HepG2 (cell line): ENCODE measurements at regions not wholly inside any gene's neighbourhood (a gene's known extent, or its start where the extent isn't known, plus 50 kb on each side); places are given as distances from the start of the nearest gene placed in this dataset.

Experiments
- ATAC-seq: fragments of 200-7000 bp; cut with Tn5 transposase; 3 replicates; pipeline ENCODE4 v1.9.1; 2020; ENCODE audit warnings: mild to moderate bottlenecking, moderate library complexity
- BruUV-seq: library from RNA; stranded (reverse); fragments of 400-500 nt; replicated peaks from 2 replicates; lab custom pipeline; 2021; lab: Mats Ljungman, UMichigan
- CTCF ChIA-PET: fragments of 300-600 bp; formaldehyde crosslinking; extraction: SDS; loops from one replicate; lab custom pipeline; 2021; ENCODE audit warnings: low total read pairs, inconsistent platforms, low intra/inter-chr PET ratio; lab: Yijun Ruan, JAX
- POLR2A ChIA-PET: fragments of 350-600 bp; sonication (Branson Sonifier 250); formaldehyde crosslinking; loops from one replicate; lab custom pipeline; 2020; ENCODE audit warnings: antibody characterized with exemption, inconsistent platforms; lab: Yijun Ruan, JAX
- DNase-seq: peaks from one replicate; pipeline ENCODE4 v3.0.0-alpha.2; 2015; ENCODE audit warnings: low spot score
- FAIRE-seq: peaks from 3 replicates; lab custom pipeline; 2011; peaks lifted over from hg19 to GRCh38; lab: Jason Lieb, UNC
- H2AFZ ChIP-seq: one replicate; pipeline ENCODE4 v1.6.1; 2011; ENCODE audit warnings: low read length, inconsistent platforms
- H3K27ac ChIP-seq: fragments of 300-600 bp; 3 replicates; pipeline ENCODE4 v1.8.0; 2011; ENCODE audit warnings: mixed run types, mild to moderate bottlenecking, mixed read lengths, low read length, inconsistent platforms; ENCODE audit not compliant: insufficient read depth; ENCODE audit errors: extremely low read length
- H3K27me3 ChIP-seq, 2 experiments: fragments of 200-600 bp in 1 of 2; 2 replicates in 1 of 2; 3 replicates in 1 of 2; pipeline versions ENCODE4 v1.6.0 to v1.8.0; 2011; ENCODE audit warnings: low read length in 2 of 2, mild to moderate bottlenecking in 2 of 2, moderate library complexity in 2 of 2, inconsistent platforms in 1 of 2; ENCODE audit not compliant: insufficient read depth in 2 of 2, control insufficient read depth in 1 of 2
- H3K36me3 ChIP-seq, 2 experiments: fragments of 200-600 bp in 1 of 2; replicated peaks in 1 of 2; 2 replicates in 1 of 2; 3 replicates in 1 of 2; pipeline versions ENCODE4 v1.5.1 to v1.8.0; 2011; ENCODE audit warnings: low read length in 2 of 2, inconsistent platforms in 1 of 2; ENCODE audit not compliant: insufficient read depth in 2 of 2, control insufficient read depth in 1 of 2
- H3K4me1 ChIP-seq: 2 replicates; pipeline ENCODE4 v1.5.1; 2012; ENCODE audit warnings: low read length, inconsistent platforms; ENCODE audit not compliant: insufficient read depth
- H3K4me2 ChIP-seq: 2 replicates; pipeline ENCODE4 v1.6.0; 2011; ENCODE audit warnings: low read depth, low read length, inconsistent platforms
- H3K4me3 ChIP-seq, 3 experiments: fragments of 200-600 bp in 1 of 3; sonication (generic), shearing (Covaris generic) in 1 of 3; replicated peaks in 1 of 3; 2 replicates each; pipeline ENCODE4 v1.5.1; 2011 to 2016; ENCODE audit warnings: low read length in 3 of 3, inconsistent platforms in 2 of 3, low read depth in 2 of 3, mild to moderate bottlenecking in 2 of 3, control low read depth in 1 of 3, mixed read lengths in 1 of 3; ENCODE audit not compliant: insufficient read depth in 1 of 3
- H3K79me2 ChIP-seq: one replicate; pipeline ENCODE4 v1.6.1; 2011; ENCODE audit warnings: low read length, inconsistent platforms; ENCODE audit not compliant: insufficient read depth
- H3K9ac ChIP-seq: 2 replicates; pipeline ENCODE4 v1.6.0; 2011; ENCODE audit warnings: mild to moderate bottlenecking, low read depth, low read length, inconsistent platforms; ENCODE audit not compliant: insufficient read depth
- H3K9me3 ChIP-seq: 2 replicates; pipeline ENCODE4 v1.5.1; 2012; ENCODE audit warnings: mild to moderate bottlenecking, low read length
- H4K20me1 ChIP-seq: 2 replicates; pipeline ENCODE4 v1.6.0; 2011; ENCODE audit warnings: inconsistent platforms, mild to moderate bottlenecking, low read length, moderate library complexity; ENCODE audit not compliant: insufficient read depth
- EHMT2 ChIP-seq: fragments of 200-600 bp; sonication (generic); IDR thresholded peaks from 2 replicates; pipeline ENCODE4 v1.7.0; 2017; ENCODE audit warnings: antibody characterized with exemption, low read depth, low read length, borderline replicate concordance
- GATAD2A ChIP-seq: IDR thresholded peaks from 2 replicates; pipeline ENCODE4 v1.6.1; 2016
- KLF11 ChIP-seq: IDR thresholded peaks from 2 replicates; pipeline ENCODE4 v1.6.1; 2016; ENCODE audit warnings: missing compliant biosample characterization
- SOX5 ChIP-seq: IDR thresholded peaks from 2 replicates; pipeline ENCODE4 v1.6.1; 2016; ENCODE audit warnings: borderline replicate concordance
- THRA ChIP-seq: sonication (generic); formaldehyde crosslinking; IDR thresholded peaks from 2 replicates; pipeline ENCODE4 v1.4.0; 2020; ENCODE audit warnings: missing genetic modification reagents, borderline replicate concordance
- ZFP82 ChIP-seq: sonication (generic); formaldehyde crosslinking; IDR thresholded peaks from 2 replicates; pipeline ENCODE4 v1.5.1; 2020; ENCODE audit warnings: mild to moderate bottlenecking, missing genetic modification reagents, borderline replicate concordance
- ZMYM4 ChIP-seq: sonication (generic); formaldehyde crosslinking; IDR thresholded peaks from 2 replicates; pipeline ENCODE4 v1.8.1; 2023; ENCODE audit warnings: mild to moderate bottlenecking, missing genetic modification reagents
- ZNF646 ChIP-seq: sonication (generic); formaldehyde crosslinking; IDR thresholded peaks from 2 replicates; pipeline ENCODE4 v1.9.0; 2021; ENCODE audit warnings: mild to moderate bottlenecking, missing genetic modification reagents
- WGBS: methylation state at CpG from one replicate; pipeline ENCODE4 v1.1.6; 2017; ENCODE audit warnings: low lambda C conversion rate; 5-methylcytosine and 5-hydroxymethylcytosine counted together
- in situ Hi-C: cut with HindIII; loops from 2 replicates; pipeline ENCODE4 v1.10.0; 2017; ENCODE audit warnings: low pct_unique_long_range_greater_than_20kb; ENCODE audit not compliant: extremely low pct_ligation_motif_present
- intact Hi-C: fragments of 100-400 bp; cut with micrococcal nuclease; formaldehyde crosslinking; loops from one replicate; pipeline ENCODE4 v1.10.0; 2022; ENCODE audit not compliant: unreplicated experiment
- TF ChIP-seq, protein P1 (sequence below): sonication (generic); formaldehyde crosslinking; conservative IDR thresholded peaks from 2 replicates; pipeline ENCODE4 v1.4.0; 2020; ENCODE audit warnings: missing genetic modification reagents

DNA sequence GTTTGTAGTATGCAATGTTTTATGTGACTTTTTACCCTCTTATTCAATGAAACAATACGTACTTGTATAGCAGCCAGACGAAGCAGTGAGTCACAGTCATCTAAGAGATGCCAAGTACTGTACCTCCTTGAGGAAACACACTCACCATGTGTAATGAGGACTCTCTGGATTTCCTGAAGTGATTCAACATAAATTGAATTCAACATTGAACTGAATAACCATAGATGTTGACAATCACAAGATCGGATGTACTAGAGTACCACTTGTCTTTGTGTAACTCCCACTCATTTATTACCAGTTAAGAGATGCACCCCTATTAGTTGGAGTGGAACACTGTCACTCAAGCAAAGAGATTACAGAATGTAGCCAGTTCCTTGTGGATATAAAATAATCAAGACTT is 175.2 kb upstream of the HMGA2 start:
- no peak overlapping the region for H3K27ac ChIP-seq
- POLR2A ChIA-PET, result no interaction called here
- FAIRE-seq (no peak), ATAC-seq (no peak), DNase-seq (no peak)
- no peak overlapping the region for H3K4me2 ChIP-seq
- TF ChIP-seq GATAD2A (CRISPR knock-in tag), result no peak
- TF ChIP-seq THRA (CRISPR knock-in tag), result no peak
- no peak for TF ChIP-seq EHMT2
- TF ChIP-seq ZMYM4, result no peak
- no peaks in the 10 kb centered on the region for H3K79me2 ChIP-seq
- in situ Hi-C loops (no loop called here), intact Hi-C loops (no loop called here)
- CTCF ChIA-PET, result no interaction called here
- H2AFZ ChIP-seq, result no peak overlapping the region
- no peaks in the 10 kb centered on the region for H4K20me1 ChIP-seq
- no peak overlapping the region for H3K4me3 ChIP-seq
- 4% methylated on average over 3 of the region's 3 CpGs for WGBS
- H3K4me1 ChIP-seq, result no peaks in the 10 kb centered on the region
- no peaks in the 10 kb centered on the region for H3K9me3 ChIP-seq
- H3K36me3 ChIP-seq, result no peaks in the 10 kb centered on the region
- BruUV-seq, result no TSS peak
- no peaks in the 10 kb centered on the region; a peak in 1 of 5 replicates for H3K27me3 ChIP-seq
- no peak overlapping the region for H3K9ac ChIP-seq

DNA sequence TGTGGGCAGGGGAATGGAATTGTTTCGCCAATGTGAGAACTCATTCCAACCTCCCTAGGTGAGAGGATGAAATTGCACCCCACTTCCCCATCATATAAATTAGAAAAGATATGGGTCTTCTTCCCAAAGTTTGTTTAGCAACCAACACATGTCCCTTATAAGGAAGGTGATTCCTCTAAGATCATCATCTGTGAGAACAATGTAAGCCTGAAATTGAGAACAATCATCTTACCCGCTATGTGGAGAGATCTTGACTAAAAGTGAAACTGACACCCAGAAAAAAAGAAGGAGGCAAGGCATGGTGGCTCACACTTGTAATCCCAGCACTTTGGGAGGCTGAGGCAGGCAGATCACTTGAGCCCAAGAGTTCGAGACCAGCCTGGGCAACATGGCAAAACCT is 173.2 kb upstream of the HMGA2 start:
- FAIRE-seq, result no peak
- no peaks in the 10 kb centered on the region for H3K36me3 ChIP-seq
- no peak overlapping the region for H3K27ac ChIP-seq
- no peak overlapping the region for H3K9ac ChIP-seq
- ChIA-PET CTCF (no interaction called here), POLR2A (no interaction called here)
- no peaks in the 10 kb centered on the region for H3K9me3 ChIP-seq
- DNase-seq, result no peak
- no TSS peak for BruUV-seq
- no peak overlapping the region for H2AFZ ChIP-seq
- no peak for ATAC-seq
- WGBS, result 69% methylated on average over 3 of the region's 3 CpGs
- no peaks in the 10 kb centered on the region for H3K79me2 ChIP-seq
- H4K20me1 ChIP-seq, result no peaks in the 10 kb centered on the region
- H3K4me2 ChIP-seq, result no peak overlapping the region
- H3K27me3 ChIP-seq, result no peaks in the 10 kb centered on the region; a peak in 1 of 5 replicates
- intact Hi-C loops, result no loop called here
- no peak overlapping the region for H3K4me3 ChIP-seq
- in situ Hi-C loops, result no loop called here
- H3K4me1 ChIP-seq, result no peaks in the 10 kb centered on the region
- TF ChIP-seq ZFP82 (no peak), ZNF646 (CRISPR knock-in tag) (no peak), KLF11 (no peak), SOX5 (CRISPR knock-in tag) (no peak)
- TF ChIP-seq, protein P1, sequence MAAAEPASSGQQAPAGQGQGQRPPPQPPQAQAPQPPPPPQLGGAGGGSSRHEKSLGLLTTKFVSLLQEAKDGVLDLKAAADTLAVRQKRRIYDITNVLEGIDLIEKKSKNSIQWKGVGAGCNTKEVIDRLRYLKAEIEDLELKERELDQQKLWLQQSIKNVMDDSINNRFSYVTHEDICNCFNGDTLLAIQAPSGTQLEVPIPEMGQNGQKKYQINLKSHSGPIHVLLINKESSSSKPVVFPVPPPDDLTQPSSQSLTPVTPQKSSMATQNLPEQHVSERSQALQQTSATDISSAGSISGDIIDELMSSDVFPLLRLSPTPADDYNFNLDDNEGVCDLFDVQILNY (CRISPR knock-in tag), result no peak
